HuH-7 (cell line): ENCODE measurements at regions not wholly inside any gene's neighbourhood (a gene's known extent, or its start where the extent isn't known, plus 50 kb on each side); places are given as distances from the start of the nearest gene placed in this dataset.
"Not testable (repeated sequence)": the region's sequence is repeated elsewhere in the genome, so short reads cannot be mapped to it uniquely, and the experiment has no call there.

Source experiments
- DNase-seq: peaks from one replicate; pipeline ENCODE4 v3.0.0; 2011; ENCODE audit warnings: low spot score

DNA sequence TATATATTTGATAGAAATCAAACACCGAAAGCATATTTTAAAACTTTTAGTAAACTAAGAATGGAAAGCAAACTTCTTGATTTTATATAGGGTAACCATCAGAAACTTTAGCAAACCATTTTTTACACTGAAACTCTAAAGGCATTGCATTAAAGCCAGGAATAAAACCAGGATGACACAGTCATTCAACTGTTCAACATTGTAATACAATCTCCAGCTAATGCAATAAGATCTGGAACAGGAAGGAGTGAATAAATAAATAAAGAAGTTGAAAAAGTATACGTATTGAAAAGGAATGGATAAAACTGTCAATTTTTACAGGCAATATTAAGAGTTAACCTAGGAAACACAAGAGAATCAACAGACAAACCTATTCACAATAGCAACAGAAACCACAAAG is 181.9 kb upstream of the TTC14 start:
- DNase-seq: no peak

DNA sequence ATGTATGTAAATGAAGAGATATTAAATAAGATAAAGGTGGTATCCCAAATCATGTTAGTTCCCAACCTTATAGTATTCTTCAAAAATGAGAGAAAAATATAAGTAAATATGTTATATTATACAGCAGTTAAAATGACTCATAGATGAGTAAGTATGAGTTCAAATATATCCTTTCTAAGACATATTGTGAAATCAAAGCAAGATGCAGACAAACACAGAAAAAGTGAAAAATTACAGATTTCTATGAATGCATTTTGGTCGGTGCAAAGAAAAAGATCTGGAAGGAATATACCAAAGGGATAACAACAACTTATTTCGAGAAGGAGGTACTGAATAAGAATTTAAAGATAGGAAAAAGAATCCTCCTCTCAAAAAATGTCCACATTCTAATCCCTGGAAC is 181.2 kb upstream of the TTC14 start:
- DNase-seq: no peak

DNA sequence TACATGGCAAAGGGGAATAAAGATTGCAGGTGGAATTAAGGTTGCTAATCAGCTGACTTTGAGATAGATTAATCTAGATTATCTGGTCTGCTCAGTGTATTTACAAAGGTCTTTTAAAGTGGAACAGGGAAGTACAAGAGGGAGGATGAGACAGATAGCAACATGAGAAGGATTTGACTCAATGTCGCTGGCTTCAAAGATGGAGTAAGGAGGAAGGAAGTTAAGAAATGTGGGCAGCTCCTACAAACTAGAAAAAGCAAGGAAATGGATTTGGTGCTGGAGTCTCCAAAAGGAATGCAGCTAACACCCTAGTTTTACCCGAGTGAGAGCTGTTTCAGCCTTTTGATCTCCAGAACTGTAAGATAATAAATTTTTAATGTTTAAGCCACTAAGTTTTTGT is 180.7 kb upstream of the TTC14 start:
- no peak for DNase-seq

DNA sequence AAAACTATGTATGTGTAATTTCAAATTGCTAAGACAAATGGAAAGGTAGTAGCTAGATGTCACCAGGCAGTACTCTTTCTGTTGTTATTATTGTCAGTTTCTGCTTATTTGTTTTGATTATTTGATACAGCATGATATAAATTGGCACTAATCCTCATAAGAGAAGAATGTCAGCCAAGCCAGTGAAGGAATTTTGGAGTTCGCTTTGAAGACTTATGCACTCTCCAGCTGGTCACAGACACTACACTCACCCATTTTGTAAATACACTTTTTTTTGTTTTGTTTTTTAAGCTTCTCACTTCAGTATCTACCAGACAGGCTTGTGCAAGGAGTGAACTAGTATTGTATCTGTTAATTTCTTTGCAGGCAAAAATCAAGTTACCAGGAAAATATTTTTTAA is 180.2 kb upstream of the TTC14 start:
- DNase-seq: no peak

DNA sequence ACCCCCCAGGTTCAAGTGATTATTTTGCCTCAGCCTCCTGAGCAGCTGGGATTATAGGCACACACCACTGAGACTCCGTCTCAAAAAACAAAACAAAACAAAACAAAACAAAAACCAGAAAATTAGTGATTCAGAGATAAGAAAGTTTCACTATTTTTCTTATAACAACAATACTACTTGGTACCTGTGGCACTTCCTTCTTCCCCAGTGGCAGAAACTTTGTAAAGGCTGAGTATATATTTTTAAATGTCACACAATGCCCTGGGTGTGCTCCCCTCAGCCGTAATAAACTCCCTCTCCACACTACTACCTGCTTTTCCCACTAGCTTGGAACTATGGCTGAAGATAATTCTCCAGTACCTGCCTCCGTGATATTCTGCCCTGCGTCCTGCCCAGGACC is 177.7 kb upstream of the TTC14 start:
- not testable (repeated sequence) for DNase-seq

DNA sequence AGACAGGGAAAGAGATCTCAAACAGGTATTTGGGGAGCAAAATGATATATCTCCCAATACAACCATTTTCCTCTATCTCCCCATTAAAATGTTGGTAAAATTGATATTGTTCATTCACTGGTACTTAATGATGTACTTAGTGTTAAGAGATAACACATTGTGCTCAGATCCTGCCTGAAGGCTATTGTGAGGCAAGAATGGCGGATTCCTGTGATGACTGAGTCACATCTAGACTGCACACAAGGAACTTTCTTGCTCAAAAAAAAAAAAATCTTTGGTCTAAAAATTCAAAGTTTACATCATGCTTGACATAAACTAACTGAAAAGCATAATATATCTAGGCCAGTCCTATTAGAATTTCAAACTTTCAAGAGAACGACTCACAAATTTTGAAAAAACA is 171.1 kb upstream of the TTC14 start:
- no peak for DNase-seq

DNA sequence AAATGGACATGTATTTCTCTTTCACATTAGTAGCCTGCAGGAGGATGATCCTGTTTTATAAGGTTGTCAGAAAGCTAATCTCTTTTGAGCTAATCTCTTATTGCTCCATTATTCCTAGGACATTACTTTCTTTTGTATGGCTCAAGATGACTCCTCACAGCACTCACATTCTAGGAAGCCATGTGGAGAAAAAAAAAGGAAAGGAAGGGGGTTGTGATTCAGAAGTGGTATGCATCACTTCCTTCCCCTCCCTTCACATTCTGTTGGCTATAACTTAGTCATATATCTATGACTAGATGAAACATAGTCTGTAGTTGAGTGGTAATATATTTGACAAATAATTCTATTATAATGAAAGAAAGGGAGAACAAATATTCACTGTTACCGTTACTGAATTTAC is 168.8 kb upstream of the TTC14 start:
- DNase-seq: no peak

DNA sequence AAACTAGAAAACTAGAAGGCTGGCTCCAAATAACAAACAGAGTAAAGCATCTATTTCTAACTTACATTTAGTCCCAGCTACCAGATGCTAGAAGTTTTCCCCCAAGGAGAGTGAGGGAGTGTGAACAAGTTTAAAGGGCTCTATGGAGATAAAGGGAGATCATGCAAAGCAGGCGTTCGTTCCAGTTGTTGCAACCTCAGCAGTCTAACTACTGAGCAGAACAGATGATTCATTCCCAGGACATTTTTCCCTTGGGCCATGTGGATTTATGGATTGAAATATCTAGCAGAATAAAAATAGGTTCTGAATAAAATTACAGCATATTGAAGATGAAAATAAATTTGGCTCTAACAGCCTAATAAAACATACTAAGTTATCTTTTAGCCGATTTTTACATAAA is 154.8 kb upstream of the TTC14 start:
- DNase-seq: no peak

DNA sequence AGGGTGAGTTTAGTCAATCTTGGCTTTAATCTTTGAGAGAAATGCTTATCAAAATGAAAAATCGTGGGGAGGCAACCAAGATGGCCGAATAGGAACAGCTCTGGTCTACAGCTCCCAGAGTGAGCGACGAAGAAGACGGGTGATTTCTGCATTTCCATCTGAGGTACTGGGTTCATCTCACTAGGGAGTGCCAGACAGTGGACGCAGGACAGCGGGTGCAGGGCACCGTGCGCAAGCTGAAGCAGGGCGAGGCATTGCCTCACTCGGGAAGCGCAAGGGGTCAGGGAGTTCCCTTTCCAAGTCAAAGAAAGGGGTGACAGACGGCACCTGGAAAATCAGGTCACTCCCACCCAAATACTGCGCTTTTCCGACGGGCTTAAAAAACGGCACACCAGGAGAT is 153.6 kb upstream of the TTC14 start:
- DNase-seq: not testable (repeated sequence)

DNA sequence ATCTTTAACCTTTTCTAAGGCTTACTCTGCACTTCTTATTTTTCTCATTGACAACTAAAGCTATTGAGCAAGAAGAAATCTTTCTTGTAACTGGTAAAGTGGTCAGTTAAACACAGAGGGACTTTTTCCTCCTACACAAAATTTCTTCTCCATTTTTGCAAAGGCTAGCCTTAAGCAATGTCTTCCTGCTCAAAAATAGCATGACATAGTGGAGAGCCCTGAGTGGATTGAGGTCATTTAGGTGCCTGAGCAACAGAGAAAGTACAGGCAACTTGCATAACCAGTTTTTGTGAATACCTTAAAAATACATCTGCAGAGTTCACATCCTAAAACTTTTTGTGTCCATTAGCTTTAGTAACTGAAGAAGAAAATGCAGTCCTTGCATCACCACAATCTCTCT is 144.7 kb upstream of the TTC14 start:
- no peak for DNase-seq

DNA sequence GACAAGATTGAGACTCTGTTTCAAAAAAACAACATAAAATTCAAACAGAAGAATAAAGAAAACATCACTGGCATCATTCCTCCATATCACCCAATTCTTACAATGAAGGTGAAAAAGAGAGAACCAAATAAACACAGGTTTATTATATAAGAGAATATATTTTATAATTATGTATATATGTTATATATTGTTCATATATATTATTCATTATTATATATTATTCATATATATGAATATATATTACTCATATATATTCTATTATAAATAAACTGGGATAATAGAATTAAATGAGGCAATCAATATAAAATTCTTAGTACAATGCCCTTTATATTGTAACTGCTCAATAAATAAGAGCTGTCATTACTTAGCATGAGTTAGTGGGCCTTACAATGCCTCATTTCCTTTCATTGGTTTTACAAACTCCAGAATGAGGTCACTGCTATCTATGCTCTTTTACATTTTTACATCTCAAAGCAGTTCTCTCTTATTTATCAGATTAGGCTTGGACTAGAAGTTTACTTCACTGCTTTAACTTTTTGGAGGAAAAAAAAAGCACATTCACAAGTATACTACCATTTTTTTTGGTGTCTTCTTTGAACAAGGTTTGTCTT is 135.5 kb upstream of the TTC14 start:
- no peak for DNase-seq

DNA sequence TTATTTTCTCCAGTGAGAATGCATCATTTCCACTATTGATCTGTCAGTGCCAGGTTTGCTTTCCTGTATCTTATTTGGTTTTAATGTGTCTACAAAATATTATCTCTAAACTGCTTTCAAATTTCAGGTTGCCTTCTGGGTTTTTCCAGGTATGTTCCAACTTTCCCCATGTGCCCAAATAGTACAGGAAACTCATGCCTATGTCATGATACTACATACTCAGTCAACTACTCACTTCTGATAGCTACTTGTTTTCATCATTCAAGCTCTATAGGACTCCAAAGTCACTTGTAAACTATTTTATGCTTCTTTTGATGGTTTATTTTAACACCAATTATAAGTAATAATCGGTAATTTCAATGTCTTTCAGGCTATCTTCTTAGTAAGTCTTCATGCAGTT is 134.8 kb upstream of the TTC14 start:
- no peak for DNase-seq

DNA sequence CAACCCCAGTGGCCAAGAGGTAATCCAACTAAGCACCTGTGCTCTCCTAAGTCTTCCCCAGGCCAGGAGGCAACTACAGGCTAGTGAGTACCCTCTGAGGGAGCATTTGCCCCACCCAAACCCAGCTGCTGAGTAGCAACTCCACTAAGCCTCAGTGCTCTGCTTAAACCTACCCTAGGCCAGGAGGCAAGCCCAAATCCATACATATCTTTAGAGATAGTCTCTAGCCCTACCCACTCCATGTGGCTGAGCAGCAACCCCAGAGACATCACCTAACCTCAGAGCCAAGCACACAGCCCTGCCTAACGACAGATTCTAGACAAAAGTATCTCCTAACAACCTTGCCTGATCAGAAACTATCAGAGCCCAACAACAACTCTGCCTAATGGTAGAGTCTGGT is 132.8 kb upstream of the TTC14 start:
- DNase-seq: no peak

DNA sequence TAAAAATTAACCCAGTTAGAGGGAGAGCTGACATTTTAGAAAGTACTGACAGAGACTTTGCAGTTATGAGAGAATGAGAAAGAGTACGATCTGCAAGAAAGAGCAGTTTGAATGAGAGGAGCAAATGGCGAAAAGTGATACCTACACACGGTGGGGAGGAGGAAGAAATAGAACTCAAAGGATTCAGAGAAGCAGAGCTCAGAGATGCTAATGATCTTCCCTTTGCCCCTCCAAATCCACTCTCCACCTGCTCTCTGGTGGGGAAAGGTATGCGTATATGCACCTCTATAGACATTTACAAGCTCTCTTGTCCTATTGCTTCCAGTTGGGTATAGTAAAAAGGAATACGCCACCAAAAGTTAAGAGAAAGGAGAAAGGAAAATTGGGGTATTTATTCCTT is 123.3 kb upstream of the TTC14 start:
- no peak for DNase-seq

DNA sequence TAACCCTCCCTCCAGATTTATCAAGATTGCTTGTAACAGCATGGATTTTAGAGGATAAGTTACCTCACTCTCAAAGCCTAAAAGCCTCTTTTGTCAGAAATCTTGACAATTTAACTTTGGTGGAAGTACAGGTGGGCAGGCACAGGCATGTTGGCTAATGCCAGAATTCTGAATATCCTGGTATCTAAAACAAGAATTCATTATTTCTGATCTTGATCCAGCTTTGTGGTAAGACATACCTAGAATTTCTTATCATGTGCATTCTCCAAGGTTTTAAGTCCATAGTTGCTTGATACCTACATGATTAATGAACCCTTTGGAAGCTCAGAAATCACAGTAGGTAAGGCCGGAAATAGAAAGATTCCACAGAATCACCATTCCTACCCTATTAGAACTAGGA is 109.9 kb upstream of the TTC14 start:
- no peak for DNase-seq

DNA sequence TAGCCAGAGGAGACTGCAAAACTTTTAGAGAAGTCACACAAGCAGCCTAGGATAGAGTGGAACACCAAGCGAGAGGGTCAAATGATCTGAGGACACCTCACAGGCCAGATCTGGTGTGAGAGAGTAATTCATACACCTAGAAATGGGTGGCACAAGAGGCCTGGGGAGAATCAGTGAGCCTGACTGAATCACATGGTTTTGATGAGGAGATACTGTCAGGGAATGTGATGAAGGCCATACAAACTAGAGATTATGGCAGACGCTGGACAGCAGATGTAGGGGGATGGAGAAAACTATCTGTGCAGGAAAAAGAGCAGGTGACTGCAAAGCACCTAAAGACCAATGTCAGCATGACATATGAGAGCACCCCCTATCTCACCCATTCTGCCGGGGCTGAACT is 105.0 kb upstream of the TTC14 start:
- DNase-seq: no peak

DNA sequence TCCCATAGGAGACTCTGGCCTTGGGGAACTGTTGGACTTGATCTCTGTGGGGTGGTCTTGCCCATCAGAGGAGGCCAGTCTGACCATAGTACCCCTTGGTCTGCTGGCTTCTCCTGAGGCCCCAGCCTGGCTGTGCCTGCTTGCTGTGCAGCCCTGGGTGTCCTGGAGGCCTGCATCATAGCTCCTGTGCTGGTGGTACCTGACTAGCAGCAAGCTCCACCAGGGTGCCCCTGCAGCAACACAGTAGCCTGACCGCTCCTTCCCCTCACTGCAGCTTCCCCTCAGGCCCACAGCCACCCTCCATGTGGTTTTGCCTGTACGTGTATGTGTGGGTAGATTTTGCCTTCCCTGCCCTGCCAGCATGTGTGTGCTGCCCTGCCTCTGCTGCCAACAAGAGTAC is 85.6 kb upstream of the TTC14 start:
- DNase-seq: no peak

DNA sequence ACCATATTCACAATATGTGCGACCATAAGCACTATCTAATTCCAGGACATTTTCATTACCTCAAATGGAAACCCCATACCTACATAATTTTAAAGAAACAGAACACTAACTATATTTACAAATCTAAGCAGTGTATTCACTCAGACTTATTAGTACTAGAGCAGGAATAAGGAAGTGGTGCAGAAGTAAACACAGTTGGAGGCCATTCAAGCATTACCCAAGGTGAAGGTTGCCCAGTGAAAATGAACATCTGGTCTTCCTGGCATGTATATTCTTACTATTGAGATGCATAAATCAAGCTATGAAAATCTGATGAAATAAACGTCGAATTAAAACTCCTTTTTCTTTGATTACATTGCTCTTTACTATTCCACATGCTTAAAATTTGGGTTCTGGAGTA is 78.9 kb upstream of the TTC14 start:
- DNase-seq: no peak

DNA sequence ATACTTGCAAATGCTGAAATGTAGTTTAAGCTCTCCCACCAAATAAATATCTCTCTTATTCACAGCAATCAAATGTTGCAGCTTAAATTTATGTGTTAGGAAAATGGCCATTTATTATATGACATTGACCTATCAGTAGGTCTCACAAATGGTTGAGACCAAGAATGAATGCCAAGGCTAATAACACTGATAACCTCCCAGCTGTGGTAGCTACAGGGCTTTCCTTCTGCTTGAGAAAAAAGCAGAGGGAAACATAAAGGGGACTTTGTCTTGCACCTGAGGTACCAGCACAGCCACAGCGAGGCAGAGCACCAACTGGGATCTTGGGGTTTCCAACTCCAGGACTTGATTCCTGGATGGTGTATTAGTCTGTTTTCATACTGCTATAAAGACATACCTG is 73.1 kb upstream of the TTC14 start:
- DNase-seq: no peak

DNA sequence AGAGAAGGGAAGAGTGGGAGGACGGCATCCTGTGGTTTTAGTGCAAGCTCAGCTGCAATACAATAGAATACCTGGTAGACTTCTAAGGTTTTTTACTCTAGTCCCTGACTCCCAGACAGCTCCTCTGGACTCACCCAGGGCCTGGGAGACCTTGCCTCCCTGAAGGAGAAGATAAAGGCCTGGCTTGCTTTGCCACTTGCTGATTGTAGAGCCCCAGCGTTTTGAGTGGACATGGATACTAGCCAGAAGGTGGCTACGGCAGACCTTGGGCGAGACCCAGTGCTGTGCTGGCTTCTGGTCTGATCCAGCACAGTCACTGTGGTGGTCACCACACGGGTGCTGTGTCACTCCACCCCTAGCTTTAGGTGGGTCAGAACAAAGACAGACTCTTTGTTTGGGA is 72.2 kb upstream of the TTC14 start:
- DNase-seq: no peak

DNA sequence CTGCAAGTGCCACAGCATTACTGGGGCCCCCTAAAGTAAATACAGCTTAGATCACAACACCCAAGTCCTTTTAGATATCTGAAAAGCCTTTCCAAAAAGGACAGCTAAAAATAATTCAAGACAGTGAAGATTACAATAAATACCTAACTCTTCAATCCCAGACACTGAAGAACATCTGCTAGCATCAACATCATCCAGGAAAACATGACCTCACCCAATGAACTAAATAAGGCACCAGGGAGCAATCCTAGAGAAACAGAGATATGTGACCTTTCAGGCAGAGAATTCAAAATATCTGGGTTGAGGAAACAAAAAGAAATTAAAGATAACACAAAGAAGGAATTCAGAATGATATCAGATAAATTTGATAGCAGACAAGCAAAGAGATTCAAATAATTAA is 71.7 kb upstream of the TTC14 start:
- no peak for DNase-seq

DNA sequence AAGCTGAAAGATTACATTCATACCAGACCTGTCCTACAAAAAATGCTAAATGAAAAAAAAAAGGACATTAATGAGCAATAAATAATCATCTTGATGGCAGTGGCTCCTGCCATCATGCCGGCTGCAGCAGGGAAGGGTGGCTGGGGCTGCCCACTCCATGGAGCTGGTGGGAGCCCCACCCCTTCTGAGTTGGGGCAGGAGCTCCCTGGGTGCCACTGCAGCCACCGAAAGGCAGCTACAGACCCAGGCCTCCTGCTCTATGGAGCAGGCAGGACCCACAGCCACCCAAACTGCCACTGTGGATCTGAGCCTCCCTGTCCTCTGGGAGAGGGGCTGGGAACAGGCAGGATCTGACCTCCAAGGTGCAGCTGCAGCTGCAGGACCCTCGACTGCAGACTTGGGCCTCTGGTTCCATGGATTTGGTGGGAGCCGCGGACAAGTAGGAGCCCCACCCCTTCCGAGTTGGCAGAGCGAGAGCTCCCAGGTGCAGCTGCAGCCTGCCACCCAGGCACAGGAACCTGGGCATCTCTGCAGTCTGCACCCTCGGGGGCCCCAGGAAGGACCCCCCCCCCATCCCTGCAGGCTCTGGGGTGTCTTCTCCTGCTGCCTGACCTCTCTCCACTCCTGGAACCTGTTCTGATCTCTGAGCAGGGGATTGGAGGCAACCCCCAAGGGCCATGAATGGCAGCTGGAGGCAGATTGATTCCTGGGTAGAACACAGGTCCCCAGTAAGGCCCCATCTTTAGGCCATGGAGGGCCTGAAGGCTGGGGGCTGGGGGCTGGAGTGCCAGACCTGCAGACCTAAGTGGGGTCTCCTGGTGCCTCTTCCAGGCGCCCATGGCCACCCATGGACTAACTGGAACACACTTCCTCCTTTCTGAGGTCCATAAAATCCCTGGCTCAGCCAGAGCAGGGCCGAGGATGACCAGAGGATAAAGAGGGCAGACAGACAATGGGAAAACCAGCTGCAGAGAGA is 70.4 kb upstream of the TTC14 start:
- DNase-seq: no peak

DNA sequence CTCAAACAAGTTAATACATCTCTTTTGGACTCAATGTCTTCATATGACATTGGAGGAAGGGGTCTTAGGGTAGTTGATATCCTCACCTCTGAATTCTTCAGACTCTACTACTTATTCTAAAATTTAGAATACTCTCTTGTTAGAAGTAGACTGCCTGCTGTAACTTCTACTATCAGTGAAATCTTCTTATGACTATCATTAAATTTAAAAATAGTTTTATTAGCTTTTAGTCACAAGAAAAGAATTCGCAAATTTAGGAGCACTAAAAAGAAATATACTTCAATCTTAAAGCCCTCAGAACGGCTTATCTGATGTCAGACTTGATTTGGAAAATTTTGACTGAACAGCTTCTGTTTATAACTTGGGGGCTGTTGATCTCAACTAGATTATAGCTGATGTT is 67.1 kb upstream of the TTC14 start:
- DNase-seq: no peak

DNA sequence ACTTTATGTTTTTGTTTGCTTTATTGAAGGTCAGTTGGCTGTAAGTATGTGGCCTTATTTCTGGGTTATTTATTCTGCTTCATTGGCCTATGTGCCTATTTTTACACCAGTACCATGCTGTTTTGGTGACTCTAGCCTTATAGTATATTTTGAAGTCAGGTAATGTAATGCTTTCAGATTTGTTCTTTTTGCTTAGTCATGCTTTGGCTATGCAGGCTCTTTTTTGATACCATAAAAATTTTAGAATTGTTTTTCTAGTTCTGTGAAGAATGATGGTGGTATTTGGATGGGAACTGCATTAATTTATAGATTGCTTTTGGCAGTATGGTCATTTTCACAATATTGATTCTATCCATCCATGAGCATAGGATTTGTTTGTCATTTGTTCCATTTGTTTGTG is 63.5 kb upstream of the TTC14 start:
- DNase-seq: no peak
